HCT116 (cell line): ENCODE measurements at regions not wholly inside any gene's neighbourhood (a gene's known extent, or its start where the extent isn't known, plus 50 kb on each side); places are given as distances from the start of the nearest gene placed in this dataset.

Source experiments
- EGR1 ChIP-seq: IDR thresholded peaks from 2 replicates; pipeline ENCODE4 v1.6.1; 2012; ENCODE audit warnings: low read depth
- EZH2 ChIP-seq: fragments of 200-600 bp; sonication (generic); IDR thresholded peaks from 2 replicates; pipeline ENCODE4 v1.6.1; 2017; ENCODE audit warnings: antibody characterized with exemption, mixed run types
- POLR2A ChIP-seq: IDR thresholded peaks from 2 replicates; pipeline ENCODE4 v1.7.0; 2011; ENCODE audit warnings: borderline replicate concordance; ENCODE audit not compliant: insufficient read depth, insufficient read length; ENCODE audit errors: extremely low read depth
- POLR2AphosphoS5 ChIP-seq: IDR thresholded peaks from 2 replicates; pipeline ENCODE4 v1.6.1; 2011; ENCODE audit warnings: mild to moderate bottlenecking, low read depth, low read length, moderate library complexity
- SIN3A ChIP-seq: IDR thresholded peaks from 2 replicates; pipeline ENCODE4 v1.6.1; 2012; ENCODE audit warnings: low read depth
- SRF ChIP-seq: IDR thresholded peaks from 2 replicates; pipeline ENCODE4 v1.6.1; 2012; ENCODE audit warnings: low read depth
- ZNF274 ChIP-seq: fragments of 200-500 bp; sonication (Bioruptor generic); IDR thresholded peaks from 2 replicates; pipeline ENCODE4 v1.6.1; 2014; ENCODE audit warnings: mild to moderate bottlenecking, low read depth, low read length, inconsistent platforms
- TF ChIP-seq, protein P1 (sequence below), 3 experiments: fragments of 200-600 bp in 1 of 3; sonication (generic) in 1 of 3; IDR thresholded peaks in 2 of 3; conservative IDR thresholded peaks in 1 of 3; 2 replicates each; pipeline ENCODE4 v1.5.1; 2012 to 2017; ENCODE audit warnings: low read depth in 2 of 3, low read length in 2 of 3, antibody characterized with exemption in 1 of 3, borderline replicate concordance in 1 of 3, control low read depth in 1 of 3, mild to moderate bottlenecking in 1 of 3, mixed read lengths in 1 of 3, mixed run types in 1 of 3, moderate library complexity in 1 of 3; ENCODE audit not compliant: insufficient read depth in 1 of 3
- TF ChIP-seq, protein P2 (sequence below): IDR thresholded peaks from 2 replicates; pipeline ENCODE4 v1.6.1; 2012
- TF ChIP-seq, protein P3 (sequence below): IDR thresholded peaks from 2 replicates; pipeline ENCODE4 v1.6.1; 2012; ENCODE audit warnings: low read depth

DNA sequence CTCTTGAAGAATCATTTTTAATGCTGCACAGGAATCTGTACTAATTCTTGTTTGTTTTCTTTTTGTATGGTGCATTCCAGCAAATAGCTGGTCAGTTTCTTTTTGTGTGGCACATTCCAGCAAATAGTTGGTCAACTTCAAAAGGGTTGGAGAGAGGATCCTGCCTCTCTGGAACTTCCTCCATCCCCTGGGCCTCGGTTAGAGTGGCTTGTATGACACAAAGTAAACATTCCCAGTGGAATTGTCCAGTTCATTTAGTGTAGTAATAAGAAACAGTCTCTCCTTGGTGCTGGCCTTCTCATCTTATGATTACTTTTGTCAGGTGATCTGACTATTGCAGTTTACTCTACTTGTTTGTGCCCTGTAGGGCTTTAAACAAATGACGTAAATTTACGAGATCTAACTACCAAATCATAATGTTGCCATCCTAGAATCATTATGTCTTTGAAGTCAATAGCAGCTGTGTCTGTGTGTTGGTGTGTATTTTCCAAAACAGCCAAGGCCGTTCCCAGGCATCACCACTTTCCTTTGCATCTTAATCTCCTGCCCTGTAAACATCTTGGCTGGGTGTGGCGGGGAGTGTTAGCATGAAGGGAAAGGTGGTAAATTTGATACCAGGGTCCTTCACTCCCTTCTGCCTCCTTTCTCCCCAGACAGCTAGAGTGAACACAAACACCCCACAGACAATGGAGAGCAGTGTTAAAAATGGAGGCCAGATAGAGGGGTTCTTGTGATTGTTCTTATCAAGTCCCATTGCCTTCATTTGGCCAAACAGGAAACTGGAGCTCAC is 77.9 kb downstream of the CDC7 start:
- TF ChIP-seq, protein P1, sequence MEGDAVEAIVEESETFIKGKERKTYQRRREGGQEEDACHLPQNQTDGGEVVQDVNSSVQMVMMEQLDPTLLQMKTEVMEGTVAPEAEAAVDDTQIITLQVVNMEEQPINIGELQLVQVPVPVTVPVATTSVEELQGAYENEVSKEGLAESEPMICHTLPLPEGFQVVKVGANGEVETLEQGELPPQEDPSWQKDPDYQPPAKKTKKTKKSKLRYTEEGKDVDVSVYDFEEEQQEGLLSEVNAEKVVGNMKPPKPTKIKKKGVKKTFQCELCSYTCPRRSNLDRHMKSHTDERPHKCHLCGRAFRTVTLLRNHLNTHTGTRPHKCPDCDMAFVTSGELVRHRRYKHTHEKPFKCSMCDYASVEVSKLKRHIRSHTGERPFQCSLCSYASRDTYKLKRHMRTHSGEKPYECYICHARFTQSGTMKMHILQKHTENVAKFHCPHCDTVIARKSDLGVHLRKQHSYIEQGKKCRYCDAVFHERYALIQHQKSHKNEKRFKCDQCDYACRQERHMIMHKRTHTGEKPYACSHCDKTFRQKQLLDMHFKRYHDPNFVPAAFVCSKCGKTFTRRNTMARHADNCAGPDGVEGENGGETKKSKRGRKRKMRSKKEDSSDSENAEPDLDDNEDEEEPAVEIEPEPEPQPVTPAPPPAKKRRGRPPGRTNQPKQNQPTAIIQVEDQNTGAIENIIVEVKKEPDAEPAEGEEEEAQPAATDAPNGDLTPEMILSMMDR (IDR thresholded peaks at IDR 0.05 in 2 of 3, conservative IDR thresholded peaks at IDR 0.05 in 1 of 3; ENCODE audit: borderline replicate concordance in 1 of 3, insufficient read depth in 1 of 3, low read depth in 2 of 3, low read length in 2 of 3): no peak
- TF ChIP-seq SIN3A (no peak), EGR1 (no peak), EZH2 (no peak), SRF (no peak), ZNF274 (no peak), POLR2A (no peak), POLR2AphosphoS5 (no peak)
- TF ChIP-seq, protein P2, sequence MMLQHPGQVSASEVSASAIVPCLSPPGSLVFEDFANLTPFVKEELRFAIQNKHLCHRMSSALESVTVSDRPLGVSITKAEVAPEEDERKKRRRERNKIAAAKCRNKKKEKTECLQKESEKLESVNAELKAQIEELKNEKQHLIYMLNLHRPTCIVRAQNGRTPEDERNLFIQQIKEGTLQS: no peak
- TF ChIP-seq, protein P3, sequence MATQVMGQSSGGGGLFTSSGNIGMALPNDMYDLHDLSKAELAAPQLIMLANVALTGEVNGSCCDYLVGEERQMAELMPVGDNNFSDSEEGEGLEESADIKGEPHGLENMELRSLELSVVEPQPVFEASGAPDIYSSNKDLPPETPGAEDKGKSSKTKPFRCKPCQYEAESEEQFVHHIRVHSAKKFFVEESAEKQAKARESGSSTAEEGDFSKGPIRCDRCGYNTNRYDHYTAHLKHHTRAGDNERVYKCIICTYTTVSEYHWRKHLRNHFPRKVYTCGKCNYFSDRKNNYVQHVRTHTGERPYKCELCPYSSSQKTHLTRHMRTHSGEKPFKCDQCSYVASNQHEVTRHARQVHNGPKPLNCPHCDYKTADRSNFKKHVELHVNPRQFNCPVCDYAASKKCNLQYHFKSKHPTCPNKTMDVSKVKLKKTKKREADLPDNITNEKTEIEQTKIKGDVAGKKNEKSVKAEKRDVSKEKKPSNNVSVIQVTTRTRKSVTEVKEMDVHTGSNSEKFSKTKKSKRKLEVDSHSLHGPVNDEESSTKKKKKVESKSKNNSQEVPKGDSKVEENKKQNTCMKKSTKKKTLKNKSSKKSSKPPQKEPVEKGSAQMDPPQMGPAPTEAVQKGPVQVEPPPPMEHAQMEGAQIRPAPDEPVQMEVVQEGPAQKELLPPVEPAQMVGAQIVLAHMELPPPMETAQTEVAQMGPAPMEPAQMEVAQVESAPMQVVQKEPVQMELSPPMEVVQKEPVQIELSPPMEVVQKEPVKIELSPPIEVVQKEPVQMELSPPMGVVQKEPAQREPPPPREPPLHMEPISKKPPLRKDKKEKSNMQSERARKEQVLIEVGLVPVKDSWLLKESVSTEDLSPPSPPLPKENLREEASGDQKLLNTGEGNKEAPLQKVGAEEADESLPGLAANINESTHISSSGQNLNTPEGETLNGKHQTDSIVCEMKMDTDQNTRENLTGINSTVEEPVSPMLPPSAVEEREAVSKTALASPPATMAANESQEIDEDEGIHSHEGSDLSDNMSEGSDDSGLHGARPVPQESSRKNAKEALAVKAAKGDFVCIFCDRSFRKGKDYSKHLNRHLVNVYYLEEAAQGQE: no peak
